Subcutaneous abdominal adipose tissue (tissue), 5 donors: ENCODE measurements at regions not wholly inside any gene's neighbourhood (a gene's known extent, or its start where the extent isn't known, plus 50 kb on each side); places are given as distances from the start of the nearest gene placed in this dataset.

Experiments
- H3K27ac ChIP-seq: one replicate; pipeline ENCODE4 v1.7.0; 2013; ENCODE audit warnings: low read depth, mild to moderate bottlenecking, inconsistent platforms, low read length, moderate library complexity
- H3K27me3 ChIP-seq, 5 donors: one replicate each; pipeline ENCODE4 v1.7.0; 2013; ENCODE audit warnings: low read length in 5 of 5, inconsistent platforms in 1 of 5; ENCODE audit not compliant: control insufficient read depth in 5 of 5, insufficient read depth in 4 of 5
- H3K36me3 ChIP-seq, 5 donors: one replicate each; pipeline ENCODE4 v1.7.0; 2013; ENCODE audit warnings: low read length in 5 of 5; ENCODE audit not compliant: control insufficient read depth in 5 of 5, insufficient read depth in 5 of 5
- H3K4me1 ChIP-seq, 5 donors: one replicate each; pipeline ENCODE4 v1.7.0; 2013; ENCODE audit warnings: low read length in 5 of 5, mild to moderate bottlenecking in 3 of 5, moderate library complexity in 1 of 5; ENCODE audit not compliant: control insufficient read depth in 5 of 5, insufficient read depth in 5 of 5
- H3K4me3 ChIP-seq, 5 donors: one replicate each; pipeline ENCODE4 v1.7.0; 2013; ENCODE audit warnings: low read length in 5 of 5, low read depth in 1 of 5
- H3K9ac ChIP-seq, 5 donors: one replicate each; pipeline ENCODE4 v1.7.0; 2013; ENCODE audit warnings: low read length in 5 of 5, mild to moderate bottlenecking in 4 of 5, moderate library complexity in 3 of 5
- H3K9me3 ChIP-seq, 5 donors: one replicate each; pipeline ENCODE4 v1.7.0; 2013; ENCODE audit warnings: low read length in 5 of 5; ENCODE audit not compliant: control insufficient read depth in 5 of 5
- donor health status: healthy.
- donor health status: healthy.
- donor health status: healthy.
- donor health status: healthy.
- donor health status: healthy.

DNA sequence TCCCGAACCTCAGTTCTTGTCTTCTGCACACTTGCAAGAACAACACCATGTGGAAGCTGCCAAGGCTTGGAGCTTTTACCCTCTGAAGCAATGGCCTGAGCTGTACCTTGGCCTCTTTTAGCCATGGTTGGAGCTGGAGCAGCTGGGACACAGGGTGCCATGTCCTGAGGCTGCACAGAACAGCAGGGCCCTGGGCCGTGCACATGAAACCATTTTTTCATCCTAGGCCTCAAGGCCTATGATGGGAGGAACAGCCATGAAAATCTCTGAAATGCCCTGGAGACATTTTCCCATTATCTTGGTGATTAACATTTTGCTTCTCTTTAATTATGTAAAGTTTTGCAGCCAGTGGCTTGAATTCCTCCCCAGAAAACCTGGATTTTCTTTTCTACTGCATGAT lies 817.8 kb upstream of the CXADR start:
- Histone ChIP-seq H3K4me3 (no peak overlapping the region), H3K27ac (no peak overlapping the region), H3K9ac (no peak overlapping the region), H3K4me1 (no peaks in the 10 kb centered on the region), H3K36me3 (no peaks in the 10 kb centered on the region), H3K9me3 (peaks cover 2 to 8% (median 7%) of the 10 kb centered on the region in 5 donors), H3K27me3 (no peaks in the 10 kb centered on the region)

DNA sequence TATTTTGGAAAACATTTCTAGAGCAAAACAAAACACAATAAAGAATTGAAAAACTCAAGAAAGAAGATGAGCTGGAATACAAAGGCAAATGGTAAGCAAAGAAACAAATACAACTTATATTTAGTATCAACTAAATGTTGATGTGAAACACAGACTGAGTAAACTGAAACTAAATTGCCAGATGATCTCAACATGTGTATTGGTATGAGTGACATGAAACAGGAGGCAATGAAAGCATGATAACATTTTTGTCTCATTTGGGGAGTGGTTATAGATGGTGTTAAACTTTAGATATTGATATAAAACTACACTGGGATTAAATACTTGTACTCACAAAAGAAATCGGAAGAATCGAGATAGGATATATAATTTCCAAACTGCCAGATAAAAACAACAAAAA lies 805.6 kb upstream of the CXADR start:
- no peak overlapping the region for H3K27ac ChIP-seq
- H3K9ac ChIP-seq: no peak overlapping the region
- H3K9me3 ChIP-seq: no peaks in the 10 kb centered on the region
- no peaks in the 10 kb centered on the region for H3K27me3 ChIP-seq
- no peaks in the 10 kb centered on the region for H3K36me3 ChIP-seq
- H3K4me1 ChIP-seq: no peaks in the 10 kb centered on the region
- H3K4me3 ChIP-seq: no peak overlapping the region

GRCh38 chr21:16708101-16708835 lies 804.6 kb upstream of the CXADR start:
- Histone ChIP-seq H3K9ac (no peak overlapping the region), H3K27ac (peak overlapping the region; percentile 54)

DNA sequence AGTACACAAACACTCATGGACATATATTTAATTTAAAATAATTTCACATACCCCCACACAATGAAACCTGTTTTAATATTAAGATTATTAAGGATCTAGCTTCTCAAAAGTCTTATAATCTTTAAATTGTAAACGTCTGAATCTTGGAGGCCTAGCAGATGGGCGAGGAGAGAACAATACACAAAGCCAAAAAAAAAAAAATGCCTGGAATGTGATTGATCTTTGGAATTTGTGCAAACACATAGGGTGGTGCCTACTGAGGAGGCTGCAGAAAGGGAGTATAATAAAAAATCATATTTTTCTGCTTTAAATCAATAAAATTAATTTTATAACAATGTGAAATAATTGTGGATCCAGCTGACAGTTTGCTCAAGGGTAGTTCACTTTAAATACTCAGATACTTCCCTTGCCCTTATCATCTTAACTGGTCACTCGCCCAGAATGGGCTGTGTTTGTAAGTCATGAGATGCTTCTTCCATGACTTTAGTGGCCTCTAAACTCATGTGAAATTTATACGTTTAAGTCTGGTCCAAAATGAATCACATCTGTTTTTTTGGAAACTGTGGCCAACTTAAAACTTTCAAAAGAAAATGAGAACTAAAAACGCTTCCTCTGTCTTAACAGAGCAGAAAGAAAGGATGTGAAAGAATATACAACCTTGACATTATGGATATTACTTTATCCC lies 802.8 kb upstream of the CXADR start:
- Histone ChIP-seq H3K27me3 (no peaks in the 10 kb centered on the region), H3K9me3 (no peaks in the 10 kb centered on the region), H3K27ac (peak overlapping the region; percentile 14), H3K4me3 (no peak overlapping the region), H3K4me1 (peaks cover 0 to 2% (median 0%) of the 10 kb centered on the region in 5 donors), H3K9ac (no peak overlapping the region), H3K36me3 (no peaks in the 10 kb centered on the region)

More at GRCh38 chr21:16708101-16708835, 804.6 kb upstream of the CXADR start:
- Histone ChIP-seq H3K36me3 (no peaks in the 10 kb centered on the region), H3K27me3 (no peaks in the 10 kb centered on the region), H3K4me1 (no peaks in the 10 kb centered on the region), H3K9me3 (no peaks in the 10 kb centered on the region), H3K4me3 (no peak overlapping the region)

- no peak overlapping the region for H3K4me3 ChIP-seq
- H3K27me3 ChIP-seq: no peaks in the 10 kb centered on the region
- H3K36me3 ChIP-seq: no peaks in the 10 kb centered on the region
- H3K4me1 ChIP-seq: peaks cover 0 to 2% (median 0%) of the 10 kb centered on the region in 5 donors
- peaks cover 0 to 4% (median 0%) of the 10 kb centered on the region in 5 donors for H3K9me3 ChIP-seq
- no peak overlapping the region for H3K9ac ChIP-seq
- H3K27ac ChIP-seq: no peak overlapping the region
Observed at GRCh38 chr21:16711757-16712156, 801.1 kb upstream of the CXADR start.

DNA sequence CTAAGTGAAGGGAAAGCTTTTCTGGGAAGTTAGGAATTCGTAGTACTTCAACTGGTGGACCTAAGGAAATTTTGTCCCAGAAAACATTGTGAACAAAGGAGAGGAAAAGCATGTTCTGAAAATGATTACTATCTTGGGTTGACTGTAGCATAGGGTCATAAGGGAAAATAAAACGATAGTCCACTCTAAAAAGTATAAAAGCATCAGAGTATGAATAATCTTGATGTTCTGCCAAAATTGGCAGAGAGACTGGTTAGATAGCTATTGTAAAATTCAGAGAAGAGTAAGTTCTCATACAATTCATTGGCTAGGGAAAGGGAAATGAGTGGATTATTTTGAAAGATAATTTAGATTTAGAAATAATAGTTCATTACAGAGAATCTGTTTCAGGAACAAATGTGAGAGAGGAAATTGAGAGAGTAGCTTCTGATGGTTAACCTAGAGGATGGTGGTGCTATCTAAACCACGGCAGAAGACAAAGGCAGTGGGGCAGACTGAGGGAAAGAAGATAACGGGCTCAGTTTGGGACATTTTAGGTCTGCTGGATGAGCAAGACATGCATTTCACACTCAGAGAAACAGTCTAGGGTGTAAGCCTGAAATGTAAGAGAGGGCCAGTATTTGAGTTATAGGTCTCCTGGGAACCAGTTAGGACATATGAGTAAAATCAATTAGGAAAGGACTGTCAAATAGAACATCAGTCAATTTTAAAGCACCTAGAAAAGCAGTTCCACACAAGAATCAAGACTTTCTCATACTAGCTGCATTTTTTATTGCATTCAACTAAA lies 799.3 kb upstream of the CXADR start:
- no peaks in the 10 kb centered on the region for H3K27me3 ChIP-seq
- no peak overlapping the region for H3K27ac ChIP-seq
- peaks cover 0 to 4% (median 0%) of the 10 kb centered on the region in 5 donors for H3K9me3 ChIP-seq
- H3K4me3 ChIP-seq: no peak overlapping the region
- no peaks in the 10 kb centered on the region for H3K36me3 ChIP-seq
- peaks cover 0 to 2% (median 0%) of the 10 kb centered on the region in 5 donors for H3K4me1 ChIP-seq
- H3K9ac ChIP-seq: no peak overlapping the region

DNA sequence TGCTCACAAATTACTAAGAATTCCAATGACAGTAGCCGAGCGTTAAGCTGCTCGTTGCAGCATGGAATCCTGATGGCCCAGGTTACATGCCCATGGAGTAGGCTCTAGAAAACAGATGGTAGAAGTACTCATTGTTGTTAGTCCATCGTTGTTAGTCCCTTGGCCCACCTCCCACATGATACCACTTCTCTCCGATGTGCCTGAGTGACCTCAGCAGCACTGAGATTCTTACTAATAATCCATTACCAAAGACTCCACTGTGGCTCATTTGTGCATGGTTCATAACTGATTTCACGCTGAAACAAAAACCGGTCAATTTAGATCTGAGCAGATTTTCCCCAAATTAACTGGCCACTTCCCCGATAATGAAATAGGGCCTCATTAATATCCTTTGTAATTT lies 772.3 kb upstream of the CXADR start:
- Histone ChIP-seq H3K4me1 (peaks cover 0 to 6% (median 0%) of the 10 kb centered on the region in 5 donors), H3K4me3 (no peak overlapping the region), H3K27me3 (no peaks in the 10 kb centered on the region), H3K9ac (no peak overlapping the region), H3K27ac (no peak overlapping the region), H3K9me3 (peaks cover 0 to 3% (median 0%) of the 10 kb centered on the region in 5 donors), H3K36me3 (no peaks in the 10 kb centered on the region)

GRCh38 chr21:16741141-16741665 lies 771.6 kb upstream of the CXADR start:
- no peak overlapping the region for H3K9ac ChIP-seq
- no peaks in the 10 kb centered on the region for H3K27me3 ChIP-seq
- no peak overlapping the region for H3K27ac ChIP-seq
- no peaks in the 10 kb centered on the region for H3K36me3 ChIP-seq
- H3K9me3 ChIP-seq: no peaks in the 10 kb centered on the region
- peaks cover 0 to 6% (median 0%) of the 10 kb centered on the region in 5 donors for H3K4me1 ChIP-seq
- H3K4me3 ChIP-seq: no peak overlapping the region

DNA sequence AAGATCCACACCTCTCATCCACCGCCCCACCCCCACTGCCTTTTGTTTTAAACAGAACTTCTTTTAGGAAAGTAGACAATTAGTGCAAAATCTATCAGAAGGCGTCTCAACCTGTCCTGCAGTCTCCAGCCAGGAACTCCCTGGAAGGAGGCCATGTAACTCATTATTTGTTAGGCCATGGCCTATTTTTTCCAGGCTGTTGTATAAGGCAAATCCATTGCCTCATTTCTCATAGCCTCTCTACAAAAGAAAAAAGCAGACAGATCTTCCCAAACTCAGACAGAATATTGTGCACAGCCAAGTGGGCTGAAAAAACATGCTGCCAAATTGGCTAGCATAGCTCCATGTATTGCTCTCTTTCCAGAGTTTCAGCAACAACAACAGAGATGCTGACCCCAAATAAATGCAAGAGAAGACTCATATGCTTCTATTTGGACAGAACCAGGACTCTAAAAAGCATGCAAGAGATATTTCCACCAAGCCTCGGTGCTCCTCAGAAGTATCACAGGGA lies 770.7 kb upstream of the CXADR start:
- Histone ChIP-seq H3K4me3 (no peak overlapping the region), H3K27ac (no peak overlapping the region), H3K9me3 (no peaks in the 10 kb centered on the region), H3K9ac (no peak overlapping the region), H3K4me1 (peaks cover 0 to 6% (median 0%) of the 10 kb centered on the region in 5 donors), H3K27me3 (no peaks in the 10 kb centered on the region), H3K36me3 (no peaks in the 10 kb centered on the region)
